Neuronal stem cell (in vitro differentiated cells): ENCODE measurements at regions not wholly inside any gene's neighbourhood (a gene's known extent, or its start where the extent isn't known, plus 50 kb on each side); places are given as distances from the start of the nearest gene placed in this dataset.

ENCODE experiments used
- DNase-seq: peaks from one replicate; pipeline ENCODE4 v3.0.0-alpha.2; 2013; ENCODE audit warnings: low spot score
- H2AFZ ChIP-seq: one replicate; pipeline ENCODE4 v1.6.1; 2013; ENCODE audit warnings: mild to moderate bottlenecking, low read length, inconsistent platforms
- H2AK5ac ChIP-seq: 2 replicates; pipeline ENCODE4 v1.6.1; 2013; ENCODE audit warnings: low read depth, mild to moderate bottlenecking, inconsistent platforms, low read length, moderate library complexity, mixed read lengths
- H2BK120ac ChIP-seq: 2 replicates; pipeline ENCODE4 v1.6.1; 2013; ENCODE audit warnings: low read depth, mild to moderate bottlenecking, inconsistent platforms, low read length, moderate library complexity, mixed read lengths
- H2BK12ac ChIP-seq: one replicate; pipeline ENCODE4 v1.6.1; 2013; ENCODE audit warnings: low read length, inconsistent platforms
- H2BK15ac ChIP-seq: 2 replicates; pipeline ENCODE4 v1.6.1; 2013; ENCODE audit warnings: mild to moderate bottlenecking, low read length, inconsistent platforms, mixed read lengths
- H2BK5ac ChIP-seq: one replicate; pipeline ENCODE4 v1.6.1; 2013; ENCODE audit warnings: inconsistent platforms, mild to moderate bottlenecking, low read length, moderate library complexity
- H3K14ac ChIP-seq: one replicate; pipeline ENCODE4 v1.6.1; 2013; ENCODE audit warnings: low read length, inconsistent platforms
- H3K18ac ChIP-seq: 2 replicates; pipeline ENCODE4 v1.6.1; 2013; ENCODE audit warnings: low read length, inconsistent platforms
- H3K23ac ChIP-seq: 2 replicates; pipeline ENCODE4 v1.6.1; 2013; ENCODE audit warnings: low read depth, mild to moderate bottlenecking, mixed read lengths, low read length, inconsistent platforms; ENCODE audit not compliant: poor library complexity
- H3K27ac ChIP-seq: replicated peaks from 3 replicates; pipeline ENCODE4 v1.5.1; 2013; ENCODE audit warnings: low read length, inconsistent platforms
- H3K27me3 ChIP-seq, 3 experiments: 2 replicates each; pipeline ENCODE4 v1.6.1; 2013; ENCODE audit warnings: low read length in 3 of 3, mild to moderate bottlenecking in 2 of 3, inconsistent platforms in 1 of 3, low read depth in 1 of 3, mixed read lengths in 1 of 3, moderate library complexity in 1 of 3; ENCODE audit not compliant: control insufficient read depth in 3 of 3, insufficient read depth in 3 of 3
- H3K36me3 ChIP-seq, 2 donors: replicated peaks in 1 of 2; 2 replicates each; pipeline ENCODE4 v1.6.1; 2013; ENCODE audit warnings: low read length in 2 of 2; ENCODE audit not compliant: control insufficient read depth in 2 of 2, insufficient read depth in 2 of 2
- H3K4ac ChIP-seq: 2 replicates; pipeline ENCODE4 v1.6.1; 2013; ENCODE audit warnings: inconsistent platforms, mild to moderate bottlenecking, low read length, moderate library complexity
- H3K4me1 ChIP-seq, 2 donors: 1 replicate in 1 of 2; 2 replicates in 1 of 2; pipeline ENCODE4 v1.6.1; 2013; ENCODE audit warnings: low read length in 2 of 2, low read depth in 1 of 2; ENCODE audit not compliant: control insufficient read depth in 2 of 2, insufficient read depth in 1 of 2
- H3K4me2 ChIP-seq: one replicate; pipeline ENCODE4 v1.6.1; 2013; ENCODE audit warnings: mild to moderate bottlenecking, low read length, inconsistent platforms; ENCODE audit not compliant: insufficient read depth, poor library complexity, severe bottlenecking
- H3K4me3 ChIP-seq, 2 donors: 2 replicates each; pipeline ENCODE4 v1.5.1; 2013; ENCODE audit warnings: low read length in 2 of 2, mild to moderate bottlenecking in 2 of 2, inconsistent platforms in 1 of 2, moderate library complexity in 1 of 2
- H3K79me1 ChIP-seq: one replicate; pipeline ENCODE4 v1.6.1; 2013; ENCODE audit warnings: low read depth, mild to moderate bottlenecking, inconsistent platforms, low read length, moderate library complexity
- H3K9ac ChIP-seq: one replicate; pipeline ENCODE4 v1.6.1; 2013; ENCODE audit warnings: mild to moderate bottlenecking, low read depth, low read length, inconsistent platforms; ENCODE audit not compliant: poor library complexity
- H3K9me3 ChIP-seq, 2 donors: replicated peaks in 1 of 2; 2 replicates each; pipeline versions ENCODE3 to v1.6.1; 2013; ENCODE audit warnings: low read length in 2 of 2, mild to moderate bottlenecking in 2 of 2, inconsistent platforms in 1 of 2, low read depth in 1 of 2, mixed read lengths in 1 of 2, moderate library complexity in 1 of 2; ENCODE audit not compliant: control insufficient read depth in 2 of 2, insufficient read depth in 1 of 2
- H4K8ac ChIP-seq: one replicate; pipeline ENCODE4 v1.6.1; 2013; ENCODE audit warnings: low read depth, mild to moderate bottlenecking, inconsistent platforms, low read length, moderate library complexity
- H4K91ac ChIP-seq: one replicate; pipeline ENCODE4 v1.6.1; 2013; ENCODE audit warnings: low read length, low read depth, mild to moderate bottlenecking, inconsistent platforms; ENCODE audit not compliant: poor library complexity
- WGBS, 2 donors: extraction: QIAGEN DNeasy Blood & Tissue Kit; methylation state at CpG; one replicate each; pipeline ENCODE4 v1.1.7; 2013; ENCODE audit warnings: missing lambda C conversion rate in 2 of 2, mixed read lengths in 1 of 2; ENCODE audit not compliant: insufficient read length in 2 of 2, insufficient replicate concordance in 1 of 2; ENCODE audit errors: extremely low coverage in 2 of 2; 5-methylcytosine and 5-hydroxymethylcytosine counted together

- H3K36me3 ChIP-seq: no peaks in the 10 kb centered on the region
- peaks cover 0 to 7% of the 10 kb centered on the region in 2 donors for H3K9me3 ChIP-seq
- no peak overlapping the region for H3K23ac ChIP-seq
- no peaks in the 10 kb centered on the region for H3K79me1 ChIP-seq
- H4K8ac ChIP-seq: no peak overlapping the region
- H3K27ac ChIP-seq: no peak overlapping the region
- no peak overlapping the region for H3K14ac ChIP-seq
- no peak overlapping the region for H3K18ac ChIP-seq
- no peak overlapping the region for H3K4me2 ChIP-seq
- no peak overlapping the region for H2BK120ac ChIP-seq
- H4K91ac ChIP-seq: no peak overlapping the region
- no peak overlapping the region for H3K9ac ChIP-seq
- no peak overlapping the region for H3K4me3 ChIP-seq
- no CpG with 5 or more reads among the region's 2 CpGs for WGBS, 2 donors
- no peak overlapping the region for H2BK15ac ChIP-seq
- no peak for DNase-seq
- no peak overlapping the region for H3K4ac ChIP-seq
- no peak overlapping the region for H2AK5ac ChIP-seq
- H2BK5ac ChIP-seq: no peak overlapping the region
- H3K4me1 ChIP-seq: peaks cover 0 to 3% of the 10 kb centered on the region in 2 donors
- no peak overlapping the region for H2BK12ac ChIP-seq
- H2AFZ ChIP-seq: no peak overlapping the region
- no peaks in the 10 kb centered on the region for H3K27me3 ChIP-seq
Observed at GRCh38 chr1:234684856-234685255, 74.9 kb upstream of the IRF2BP2 start.

GRCh38 chr1:234683861-234684632, 74.1 kb upstream of the IRF2BP2 start:
- no peak overlapping the region for H4K8ac ChIP-seq
- H3K23ac ChIP-seq: no peak overlapping the region
- H3K18ac ChIP-seq: peak overlapping the region; percentile 64
- no peak overlapping the region for H2BK12ac ChIP-seq
- H2BK5ac ChIP-seq: no peak overlapping the region
- no CpG with 5 or more reads among the region's 10 CpGs for WGBS, 2 donors
- no peak for DNase-seq
- no peak overlapping the region for H3K14ac ChIP-seq
- no peak overlapping the region for H3K4me3 ChIP-seq
- peaks cover 0 to 3% of the 10 kb centered on the region in 2 donors for H3K4me1 ChIP-seq
- no peaks in the 10 kb centered on the region for H3K79me1 ChIP-seq
- H3K9me3 ChIP-seq: peaks cover 0 to 7% of the 10 kb centered on the region in 2 donors
- no peak overlapping the region for H2BK120ac ChIP-seq
- H2AFZ ChIP-seq: no peak overlapping the region
- H3K4ac ChIP-seq: no peak overlapping the region
- no peak overlapping the region for H4K91ac ChIP-seq
- no peak overlapping the region for H2AK5ac ChIP-seq
- no peak overlapping the region for H2BK15ac ChIP-seq
- no peak overlapping the region for H3K27ac ChIP-seq
- no peaks in the 10 kb centered on the region for H3K27me3 ChIP-seq
- no peaks in the 10 kb centered on the region for H3K36me3 ChIP-seq
- no peak overlapping the region for H3K9ac ChIP-seq
- no peak overlapping the region for H3K4me2 ChIP-seq

GRCh38 chr1:234683127-234683860, 73.3 kb upstream of the IRF2BP2 start:
- WGBS, 2 donors: no CpG with 5 or more reads among the region's 2 CpGs
- Histone ChIP-seq H2AK5ac (no peak overlapping the region), H3K4me3 (no peak overlapping the region)

GRCh38 chr1:234681990-234682389, 72.0 kb upstream of the IRF2BP2 start:
- WGBS, 2 donors: no CpG with 5 or more reads among the region's 2 CpGs
- H2BK12ac ChIP-seq: no peak overlapping the region
- no peak overlapping the region for H3K4me3 ChIP-seq
- H3K27ac ChIP-seq: no peak overlapping the region
- no peak overlapping the region for H2AFZ ChIP-seq
- H3K4ac ChIP-seq: no peak overlapping the region
- H3K9ac ChIP-seq: no peak overlapping the region
- H2BK5ac ChIP-seq: no peak overlapping the region
- H3K23ac ChIP-seq: no peak overlapping the region
- H2BK120ac ChIP-seq: no peak overlapping the region
- no peak overlapping the region for H4K91ac ChIP-seq
- no peak overlapping the region for H2BK15ac ChIP-seq
- no peak for DNase-seq
- no peaks in the 10 kb centered on the region for H3K79me1 ChIP-seq
- peak overlapping the region; percentile 57 for H3K18ac ChIP-seq
- H4K8ac ChIP-seq: no peak overlapping the region
- no peaks in the 10 kb centered on the region for H3K36me3 ChIP-seq
- H3K27me3 ChIP-seq: no peaks in the 10 kb centered on the region
- H2AK5ac ChIP-seq: no peak overlapping the region
- peaks cover 0 to 3% of the 10 kb centered on the region in 2 donors for H3K4me1 ChIP-seq
- peaks cover 0 to 7% of the 10 kb centered on the region in 2 donors for H3K9me3 ChIP-seq
- H3K14ac ChIP-seq: no peak overlapping the region
- H3K4me2 ChIP-seq: no peak overlapping the region

More at GRCh38 chr1:234683127-234683860, 73.3 kb upstream of the IRF2BP2 start:
- Histone ChIP-seq H3K79me1 (no peaks in the 10 kb centered on the region), H4K8ac (no peak overlapping the region), H3K4me1 (peaks cover 0 to 3% of the 10 kb centered on the region in 2 donors), H3K14ac (no peak overlapping the region), H3K4me2 (no peak overlapping the region), H4K91ac (no peak overlapping the region), H2BK120ac (no peak overlapping the region), H3K36me3 (no peaks in the 10 kb centered on the region), H3K9ac (no peak overlapping the region), H3K18ac (no peak overlapping the region), H3K27me3 (no peaks in the 10 kb centered on the region), H2BK15ac (no peak overlapping the region), H2BK12ac (no peak overlapping the region), H3K9me3 (peaks cover 0 to 7% of the 10 kb centered on the region in 2 donors), H2BK5ac (no peak overlapping the region), H2AFZ (no peak overlapping the region), H3K27ac (no peak overlapping the region), H3K23ac (no peak overlapping the region), H3K4ac (no peak overlapping the region)
- DNase-seq: no peak
